NCI-H460 (cell line): ENCODE measurements at regions not wholly inside any gene's neighbourhood (a gene's known extent, or its start where the extent isn't known, plus 50 kb on each side); places are given as distances from the start of the nearest gene placed in this dataset.

Experiments
- DNase-seq: peaks from one replicate; pipeline ENCODE4 v3.0.0-alpha.2; 2016; ENCODE audit warnings: low read depth; ENCODE audit errors: extremely low read depth

DNA sequence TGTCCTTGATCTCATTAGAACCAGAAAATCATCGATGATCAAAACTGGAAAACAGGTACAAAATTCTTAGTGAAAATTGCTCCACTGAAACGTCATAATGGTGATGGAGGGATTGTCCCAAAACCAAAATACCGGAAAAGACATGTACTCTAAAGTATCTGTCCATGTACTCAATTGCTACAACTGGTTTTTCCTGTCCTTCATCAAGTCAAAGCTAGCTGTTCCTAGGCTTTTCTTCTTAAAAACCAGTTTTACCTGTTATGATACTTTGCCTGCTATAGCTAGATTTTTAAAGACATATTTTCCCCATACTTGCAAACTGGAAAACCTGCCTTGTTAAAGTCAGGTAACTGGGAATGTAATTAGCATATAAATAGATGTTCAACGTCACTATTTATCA is 50.5 kb upstream of the LRRC1 start:
- DNase-seq, result no peak

- DNase-seq, result no peak
These were observed 53.6 kb upstream of the LRRC1 start for GRCh38 chr6:53741034-53741823.

GRCh38 chr6:53737746-53738145 is 57.1 kb upstream of the LRRC1 start:
- DNase-seq, result no peak

GRCh38 chr6:53735896-53736295 is 58.9 kb upstream of the LRRC1 start:
- DNase-seq, result no peak

GRCh38 chr6:53734473-53735299 is 60.1 kb upstream of the LRRC1 start:
- DNase-seq, result peak; percentile 55

- no peak for DNase-seq
These were observed 62.8 kb upstream of the LRRC1 start for GRCh38 chr6:53731866-53732636.

- no peak for DNase-seq
These were observed 64.0 kb upstream of the LRRC1 start for GRCh38 chr6:53730767-53731166.

DNA sequence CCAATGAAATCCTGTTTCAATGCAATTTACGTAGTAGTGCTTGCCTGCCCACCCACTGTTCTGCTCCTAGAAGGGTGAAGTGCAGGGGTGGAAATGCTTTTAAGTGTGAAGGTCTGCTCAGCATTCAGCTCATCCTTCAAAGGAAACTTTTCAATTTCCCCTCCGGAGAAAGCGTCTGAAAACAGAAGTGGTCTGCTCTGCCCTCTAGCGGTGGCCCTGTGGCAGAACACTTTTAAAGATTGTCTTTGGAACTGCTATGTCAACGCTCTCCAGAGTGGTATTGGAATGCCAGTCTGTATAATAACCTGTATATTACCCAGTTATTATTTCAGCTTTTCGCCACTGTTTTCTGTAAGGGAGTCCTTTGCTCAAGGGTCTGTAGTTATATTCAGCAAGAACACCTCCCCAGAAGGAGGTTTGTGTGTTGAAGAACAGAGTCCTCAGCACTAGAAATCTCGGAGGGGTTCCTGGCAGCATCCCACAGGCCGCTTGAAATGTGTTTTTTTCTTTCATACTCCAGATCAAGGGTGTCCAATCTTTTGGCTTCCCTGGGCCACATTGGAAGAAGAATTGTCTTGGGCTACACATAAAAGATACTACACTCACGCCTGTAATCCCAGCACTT is 63.1 kb upstream of the KLHL31 start:
- DNase-seq, result peak; percentile 21

DNA sequence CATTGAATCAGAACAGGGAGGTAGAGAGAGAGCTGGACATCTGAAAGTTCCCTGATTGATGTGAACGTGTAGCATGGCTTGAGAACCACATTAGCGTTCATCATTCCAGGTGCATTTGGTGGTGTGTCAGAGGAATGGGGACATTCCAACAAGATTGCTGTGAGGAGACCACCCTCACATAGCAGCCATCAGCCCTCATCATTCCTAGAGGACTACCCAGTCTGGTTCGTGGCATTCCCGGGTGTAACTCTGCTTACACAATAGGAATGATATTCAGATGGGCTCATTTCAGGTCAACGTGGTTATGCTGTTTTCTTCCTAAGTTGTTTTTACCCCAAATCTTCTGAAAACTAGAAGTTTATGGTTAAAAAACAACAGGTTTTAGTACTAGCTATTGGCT is 62.2 kb upstream of the KLHL31 start:
- DNase-seq, result no peak

GRCh38 chr6:53725791-53726575 is 60.4 kb upstream of the KLHL31 start:
- DNase-seq, result peak; percentile 67

- DNase-seq, result no peak
These were observed 58.9 kb upstream of the KLHL31 start for GRCh38 chr6:53724501-53724900.

GRCh38 chr6:53723331-53723730 is 57.8 kb upstream of the KLHL31 start:
- DNase-seq, result no peak

GRCh38 chr6:53721766-53722165 is 56.2 kb upstream of the KLHL31 start:
- no peak for DNase-seq

DNA sequence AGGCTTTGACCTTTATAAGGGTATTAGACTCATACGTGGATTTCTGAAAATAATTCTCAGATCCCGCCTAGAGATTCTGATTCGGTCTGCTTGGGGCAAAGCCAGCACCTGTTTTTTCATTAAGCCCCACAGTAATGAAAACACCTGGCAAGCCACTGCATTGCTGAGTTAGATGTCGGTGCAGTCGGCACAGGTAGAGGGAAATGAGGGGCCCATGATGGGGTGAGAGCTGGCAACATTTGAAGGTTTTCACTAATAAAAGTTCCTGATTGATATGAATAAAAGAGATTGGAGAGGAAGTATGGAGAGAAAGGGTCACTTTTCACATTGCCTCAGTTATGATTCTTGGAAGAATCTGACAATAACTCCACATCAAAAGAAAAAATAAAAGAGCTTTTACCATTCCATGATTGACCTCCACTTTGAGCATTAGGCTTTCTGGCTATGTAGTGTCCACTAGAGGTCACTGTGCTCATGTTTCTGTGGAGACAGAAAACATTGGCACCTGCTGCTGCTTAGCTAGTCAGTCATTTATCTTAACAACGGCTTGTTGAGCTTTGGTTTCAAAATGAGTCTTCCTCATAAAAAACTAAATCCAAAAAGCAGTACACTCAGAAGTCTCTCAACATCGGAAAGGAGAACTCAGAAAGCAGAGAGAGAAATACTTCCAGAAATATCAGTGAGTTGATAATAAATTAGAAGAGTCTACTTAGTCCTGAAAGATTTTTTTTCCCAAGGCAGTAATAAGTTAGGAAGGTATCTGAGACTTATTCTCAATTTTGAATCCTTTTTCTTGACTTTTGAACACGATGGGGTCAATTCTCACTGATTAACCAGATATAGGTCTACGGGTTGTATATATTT is 53.3 kb upstream of the KLHL31 start:
- DNase-seq, result peak; percentile 57

DNA sequence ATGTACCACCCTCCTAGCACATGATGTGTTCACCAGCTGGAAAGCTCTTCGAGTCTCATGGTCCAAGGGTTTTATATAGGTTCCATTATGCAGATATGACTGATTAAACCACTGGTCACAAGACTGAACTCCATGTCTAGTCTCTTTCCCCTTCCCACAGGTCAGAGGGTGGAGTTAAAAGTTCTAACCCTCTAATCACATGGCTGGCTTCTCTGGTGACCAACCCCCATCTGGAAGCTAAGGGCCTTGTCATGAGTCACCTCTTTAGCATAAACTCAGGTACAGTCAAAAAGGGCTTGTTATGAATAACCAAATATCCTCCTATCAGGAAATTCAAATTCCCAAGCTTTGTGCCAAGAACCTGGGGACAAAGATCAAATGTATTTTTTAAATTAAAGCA is 52.0 kb upstream of the KLHL31 start:
- no peak for DNase-seq

DNA sequence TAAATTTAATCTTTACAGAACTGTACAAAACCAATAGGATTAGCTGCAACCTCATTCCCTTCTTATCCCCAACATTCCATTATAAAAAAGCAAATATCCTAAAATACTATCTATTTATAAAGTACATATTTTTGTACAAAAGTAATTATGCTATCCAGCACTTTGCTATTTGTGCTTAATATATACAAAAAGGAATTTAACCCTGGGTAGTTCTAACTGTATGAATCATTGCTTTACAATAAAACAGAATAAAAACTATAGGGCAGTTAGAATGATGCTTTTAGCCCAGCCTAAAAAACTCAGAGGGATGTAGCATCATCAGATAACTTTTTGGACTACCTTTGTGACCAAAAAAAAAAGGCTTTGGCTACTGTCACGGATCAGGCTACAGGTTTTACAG is 49.9 kb upstream of the KLHL31 start:
- no peak for DNase-seq
